ENCODE measurements at regions not wholly inside any gene's neighbourhood (a gene's known extent, or its start where the extent isn't known, plus 50 kb on each side); places are given as distances from the start of the nearest gene placed in this dataset.

GRCh38 chr1:224517171-224517570, 82.6 kb upstream of the WDR26 start:
- Histone ChIP-seq H3K27ac (no peak overlapping the region), H3K9me3 (no peaks in the 10 kb centered on the region), H3K27me3 (no peaks in the 10 kb centered on the region), H3K4me1 (no peaks in the 10 kb centered on the region), H3K4me3 (no peak overlapping the region), H3K36me3 (ENCODE audit: low read depth, missing control alignments) (no peaks in the 10 kb centered on the region)
- TF ChIP-seq POLR2A (IDR thresholded peaks at IDR 0.05) (no peak), CTCF (IDR thresholded peaks at IDR 0.05) (no peak)
- 92 to 97% methylated on average over 8 of the region's 8 CpGs for WGBS, 2 donors
- intact Hi-C loops (cut with DNase I; ENCODE audit: low total_unique reads): loop anchor here (5.0 kb wide), 1 partner anchor 330 kb away; no protein-coding TSS in a partner anchor
- no peak for DNase-seq

GRCh38 chr1:224518528-224518927, 83.9 kb upstream of the WDR26 start:
- no peaks in the 10 kb centered on the region for H3K27me3 ChIP-seq
- H3K27ac ChIP-seq: no peak overlapping the region
- 93 to 98% methylated on average over 4 of the region's 4 CpGs for WGBS, 2 donors
- DNase-seq: no peak
- TF ChIP-seq CTCF (IDR thresholded peaks at IDR 0.05) (no peak), POLR2A (IDR thresholded peaks at IDR 0.05) (no peak)
- H3K4me1 ChIP-seq: no peaks in the 10 kb centered on the region
- no peak overlapping the region for H3K4me3 ChIP-seq
- intact Hi-C loops (cut with DNase I; ENCODE audit: low total_unique reads): loop anchor here (5.0 kb wide), 1 partner anchor 329 kb away; no protein-coding TSS in a partner anchor
- no peaks in the 10 kb centered on the region for H3K9me3 ChIP-seq
- H3K36me3 ChIP-seq (ENCODE audit: low read depth, missing control alignments): no peaks in the 10 kb centered on the region

DNA sequence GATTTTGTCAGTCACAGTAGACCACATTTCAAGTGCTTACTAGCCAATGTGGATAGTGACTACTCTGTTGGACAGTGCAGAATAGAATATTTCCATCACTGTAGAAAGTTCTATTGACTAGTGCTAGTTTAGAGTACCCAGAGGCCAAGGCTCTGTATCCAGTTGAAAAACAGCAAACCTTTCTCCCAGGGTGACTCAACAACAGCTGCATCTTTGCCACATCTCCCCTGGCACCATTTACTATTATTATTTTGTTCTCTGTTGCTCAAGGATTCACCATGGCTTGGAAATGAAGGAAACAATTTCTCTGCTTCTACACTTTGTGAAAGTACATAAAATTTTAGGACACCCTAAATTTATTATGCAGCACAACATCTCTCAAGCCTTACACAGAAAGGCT, 85.3 kb upstream of the WDR26 start:
- no peaks in the 10 kb centered on the region for H3K9me3 ChIP-seq
- no peak overlapping the region for H3K4me3 ChIP-seq
- intact Hi-C loops (cut with DNase I; ENCODE audit: low total_unique reads): loop anchor here (5.0 kb wide), 1 partner anchor 327 kb away; no protein-coding TSS in a partner anchor
- no peak overlapping the region for H3K27ac ChIP-seq
- H3K36me3 ChIP-seq (ENCODE audit: low read depth, missing control alignments): no peaks in the 10 kb centered on the region
- no peaks in the 10 kb centered on the region for H3K27me3 ChIP-seq
- no peaks in the 10 kb centered on the region for H3K4me1 ChIP-seq
- TF ChIP-seq CTCF (IDR thresholded peaks at IDR 0.05) (no peak), POLR2A (IDR thresholded peaks at IDR 0.05) (no peak)
- DNase-seq: no peak

DNA sequence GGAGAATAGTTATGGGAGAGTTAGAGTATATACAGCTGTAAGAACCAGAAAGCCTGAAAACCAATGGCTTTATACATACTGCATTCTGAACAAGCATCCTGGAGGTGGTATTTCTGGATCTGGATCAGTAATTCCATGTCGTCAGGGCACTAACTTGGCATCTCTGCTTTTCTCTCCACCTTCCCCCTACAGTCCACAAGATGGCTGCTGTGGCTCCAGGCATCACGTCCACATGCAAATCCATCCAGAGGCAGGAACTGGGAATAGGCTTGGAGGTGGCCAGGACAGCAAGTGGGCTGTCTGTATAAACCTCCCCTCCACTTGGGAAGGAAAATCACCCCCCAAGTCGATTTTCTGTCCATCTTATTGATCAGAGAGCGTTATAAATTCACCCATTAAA, 86.2 kb upstream of the WDR26 start:
- intact Hi-C loops (cut with DNase I; ENCODE audit: low total_unique reads): no loop called here
- TF ChIP-seq POLR2A (IDR thresholded peaks at IDR 0.05) (no peak), CTCF (IDR thresholded peaks at IDR 0.05) (no peak)

GRCh38 chr1:224521904-224522734, 87.5 kb upstream of the WDR26 start:
- Histone ChIP-seq H3K27ac (no peak overlapping the region), H3K4me3 (no peak overlapping the region), H3K4me1 (no peaks in the 10 kb centered on the region), H3K9me3 (no peaks in the 10 kb centered on the region), H3K36me3 (ENCODE audit: low read depth, missing control alignments) (no peaks in the 10 kb centered on the region), H3K27me3 (no peaks in the 10 kb centered on the region)
- intact Hi-C loops (cut with DNase I; ENCODE audit: low total_unique reads): no loop called here
- no peak for DNase-seq
- no peak for TF ChIP-seq CTCF (IDR thresholded peaks at IDR 0.05)
- TF ChIP-seq POLR2A (IDR thresholded peaks at IDR 0.05): no peak
- WGBS, 2 donors: 63 to 65% methylated on average over 3 of the region's 3 CpGs

More for the DNA sequence above, 86.2 kb upstream of the WDR26 start:
- no peak overlapping the region for H3K27ac ChIP-seq
- H3K36me3 ChIP-seq (ENCODE audit: low read depth, missing control alignments): no peaks in the 10 kb centered on the region
- no peaks in the 10 kb centered on the region for H3K27me3 ChIP-seq
- DNase-seq: no peak
- no peaks in the 10 kb centered on the region for H3K4me1 ChIP-seq
- H3K9me3 ChIP-seq: no peaks in the 10 kb centered on the region
- no peak overlapping the region for H3K4me3 ChIP-seq
- 94% methylated on average over 4 of the region's 4 CpGs for WGBS, 2 donors
